Putamen (tissue), 1 donor: ENCODE measurements at regions not wholly inside any gene's neighbourhood (a gene's known extent, or its start where the extent isn't known, plus 50 kb on each side); places are given as distances from the start of the nearest gene placed in this dataset.

Experiments used
- DNase-seq: peaks from one replicate; pipeline ENCODE4 v3.0.0-alpha.2; 2016; ENCODE audit warnings: low spot score

DNA sequence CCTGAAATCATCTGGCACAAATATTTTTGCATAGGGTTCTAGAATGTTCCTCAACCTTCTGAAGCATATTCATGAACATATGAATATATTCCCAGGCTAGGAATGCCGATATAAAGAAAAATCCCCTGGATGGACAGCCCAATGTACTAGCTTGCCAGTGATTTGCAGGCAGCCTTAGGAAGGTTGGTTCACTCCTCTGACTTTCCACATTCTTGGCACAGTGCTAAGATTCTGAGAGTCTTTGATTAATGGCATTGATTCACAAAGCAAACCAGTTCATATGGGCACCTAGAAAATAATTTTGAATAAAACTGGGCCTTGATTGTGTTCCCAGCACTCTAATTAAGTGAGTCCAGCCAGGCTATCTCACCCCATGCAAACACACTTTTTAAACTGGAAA lies 56.9 kb upstream of the ENPP4 start:
- no peak for DNase-seq

DNA sequence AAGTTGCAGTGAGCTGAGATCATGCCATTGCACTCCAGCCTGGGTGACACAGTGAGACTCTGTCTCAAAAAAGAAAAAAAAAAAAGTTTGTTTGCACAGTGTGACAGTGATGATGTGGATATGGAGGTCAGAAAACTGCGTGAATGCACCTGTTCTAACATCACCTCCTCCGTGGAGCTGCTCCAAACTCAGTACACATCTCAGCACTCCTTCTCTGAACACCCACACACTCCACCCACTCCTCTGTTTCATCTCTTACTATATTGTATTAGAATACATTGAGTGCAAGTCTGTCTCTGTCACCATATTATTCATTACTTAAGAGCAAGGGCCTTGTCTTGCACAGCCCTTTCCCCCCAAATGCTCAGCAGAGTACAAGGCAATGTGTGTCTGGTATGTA lies 51.5 kb upstream of the ENPP4 start:
- peak; percentile 74 for DNase-seq

DNA sequence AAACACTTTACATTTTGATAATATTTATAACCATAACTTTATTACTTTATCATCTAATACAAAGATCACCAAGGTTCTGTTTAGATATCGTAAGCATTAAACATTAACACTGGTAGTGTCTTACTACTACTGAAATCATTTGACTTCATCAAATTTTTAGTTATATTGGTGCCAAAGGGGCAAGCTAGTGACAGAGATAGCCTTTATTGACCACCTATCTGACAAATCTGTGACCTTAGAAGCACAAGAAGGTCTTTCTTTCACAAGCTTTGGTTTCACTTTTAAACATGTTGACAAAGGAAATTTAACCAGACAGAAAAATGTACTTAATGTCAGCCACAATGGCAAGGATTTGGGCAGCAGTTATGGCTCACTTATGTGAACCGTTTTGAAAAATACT lies 50.7 kb upstream of the ENPP4 start:
- no peak for DNase-seq
